ENCODE measurements at regions not wholly inside any gene's neighbourhood (a gene's known extent, or its start where the extent isn't known, plus 50 kb on each side); places are given as distances from the start of the nearest gene placed in this dataset.

DNA sequence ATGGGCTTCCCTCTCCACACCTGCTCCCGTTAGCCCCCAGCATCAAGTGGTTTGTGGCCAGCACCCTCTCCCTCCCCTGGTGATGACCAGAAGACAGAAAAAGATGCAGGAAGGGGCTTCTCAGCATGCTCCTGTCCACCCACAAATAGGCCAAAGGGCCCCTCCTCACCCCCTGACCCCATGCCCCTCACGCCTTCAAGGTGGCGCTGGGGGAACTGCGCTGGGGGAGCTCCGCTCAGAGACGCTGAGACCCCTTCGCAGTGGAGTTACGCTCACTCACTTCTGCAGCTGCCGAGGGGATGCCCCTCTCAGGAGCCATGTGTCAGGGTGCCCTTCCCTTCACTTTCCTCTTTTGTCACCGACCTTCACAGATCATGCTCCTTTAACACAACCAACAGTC, 92.0 kb downstream of the PSMB1 start:
- intact Hi-C loops (cut with micrococcal nuclease), result no loop called here
- ATAC-seq (no peak), DNase-seq (ENCODE audit: extremely low read depth in 1 of 4, low spot score in 3 of 4) (no peak), FAIRE-seq (no peak)
- peaks cover 4% of the 10 kb centered on the region; the same call in 1 of the 2 replicates for H4K20me1 ChIP-seq (replicated peaks; ENCODE audit: control insufficient read depth, insufficient read depth, low read length)
- ChIA-PET POLR2A (interaction anchor here (0.6 to 1.5 kb wide), 3 partner anchors 9 to 81 kb away, joined by 3 to 8 read pairs (median 3); no protein-coding TSS in a partner anchor), CTCF (ENCODE audit: low intra/inter-chr PET ratio) (no interaction called here)
- no peak overlapping the region for H3K27ac ChIP-seq (ENCODE audit: extremely low read depth, low read depth, low read length)
- peaks cover 6% of the 10 kb centered on the region for H3K9me3 ChIP-seq (replicated peaks; ENCODE audit: control insufficient read depth, insufficient read depth, low read depth, low read length)
- no peaks in the 10 kb centered on the region for H3K79me2 ChIP-seq (ENCODE audit: control insufficient read depth, insufficient read depth, low read length)
- no peak overlapping the region for H2AFZ ChIP-seq (ENCODE audit: low read depth, low read length)
- peaks cover 36 to 57% of the 10 kb centered on the region in 2 experiments for H3K27me3 ChIP-seq (ENCODE audit: control insufficient read depth in 2 of 2, insufficient read depth in 2 of 2, low read length in 2 of 2)
- no TSS peak for BruUV-seq (replicated peaks)
- H3K4me1 ChIP-seq (replicated peaks in 1 of 2; ENCODE audit: control insufficient read depth in 2 of 2, insufficient read depth in 2 of 2, low read length in 2 of 2), result peaks cover 0 to 4% of the 10 kb centered on the region in 2 experiments; a peak in 1 of 5 replicates
- in situ Hi-C loops (cut with MboI), result no loop called here
- no peaks in the 10 kb centered on the region for H3K36me3 ChIP-seq (ENCODE audit: control insufficient read depth, insufficient read depth, low read length)
- 0% methylated on average over 10 of the region's 10 CpGs for WGBS (ENCODE audit: insufficient coverage, low coverage, missing lambda C conversion rate)
- H3K4me2 ChIP-seq (ENCODE audit: insufficient read depth, low read length), result no peak overlapping the region
- TF ChIP-seq, protein P1, sequence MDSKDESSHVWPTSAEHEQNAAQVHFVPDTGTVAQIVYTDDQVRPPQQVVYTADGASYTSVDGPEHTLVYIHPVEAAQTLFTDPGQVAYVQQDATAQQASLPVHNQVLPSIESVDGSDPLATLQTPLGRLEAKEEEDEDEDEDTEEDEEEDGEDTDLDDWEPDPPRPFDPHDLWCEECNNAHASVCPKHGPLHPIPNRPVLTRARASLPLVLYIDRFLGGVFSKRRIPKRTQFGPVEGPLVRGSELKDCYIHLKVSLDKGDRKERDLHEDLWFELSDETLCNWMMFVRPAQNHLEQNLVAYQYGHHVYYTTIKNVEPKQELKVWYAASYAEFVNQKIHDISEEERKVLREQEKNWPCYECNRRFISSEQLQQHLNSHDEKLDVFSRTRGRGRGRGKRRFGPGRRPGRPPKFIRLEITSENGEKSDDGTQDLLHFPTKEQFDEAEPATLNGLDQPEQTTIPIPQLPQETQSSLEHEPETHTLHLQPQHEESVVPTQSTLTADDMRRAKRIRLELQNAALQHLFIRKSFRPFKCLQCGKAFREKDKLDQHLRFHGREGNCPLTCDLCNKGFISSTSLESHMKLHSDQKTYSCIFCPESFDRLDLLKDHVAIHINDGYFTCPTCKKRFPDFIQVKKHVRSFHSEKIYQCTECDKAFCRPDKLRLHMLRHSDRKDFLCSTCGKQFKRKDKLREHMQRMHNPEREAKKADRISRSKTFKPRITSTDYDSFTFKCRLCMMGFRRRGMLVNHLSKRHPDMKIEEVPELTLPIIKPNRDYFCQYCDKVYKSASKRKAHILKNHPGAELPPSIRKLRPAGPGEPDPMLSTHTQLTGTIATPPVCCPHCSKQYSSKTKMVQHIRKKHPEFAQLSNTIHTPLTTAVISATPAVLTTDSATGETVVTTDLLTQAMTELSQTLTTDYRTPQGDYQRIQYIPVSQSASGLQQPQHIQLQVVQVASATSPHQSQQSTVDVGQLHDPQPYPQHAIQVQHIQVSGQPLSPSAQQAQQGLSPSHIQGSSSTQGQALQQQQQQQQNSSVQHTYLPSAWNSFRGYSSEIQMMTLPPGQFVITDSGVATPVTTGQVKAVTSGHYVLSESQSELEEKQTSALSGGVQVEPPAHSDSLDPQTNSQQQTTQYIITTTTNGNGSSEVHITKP (IDR thresholded peaks at IDR 0.05; ENCODE audit: partially characterized antibody), result no peak
- TF ChIP-seq, protein P2, sequence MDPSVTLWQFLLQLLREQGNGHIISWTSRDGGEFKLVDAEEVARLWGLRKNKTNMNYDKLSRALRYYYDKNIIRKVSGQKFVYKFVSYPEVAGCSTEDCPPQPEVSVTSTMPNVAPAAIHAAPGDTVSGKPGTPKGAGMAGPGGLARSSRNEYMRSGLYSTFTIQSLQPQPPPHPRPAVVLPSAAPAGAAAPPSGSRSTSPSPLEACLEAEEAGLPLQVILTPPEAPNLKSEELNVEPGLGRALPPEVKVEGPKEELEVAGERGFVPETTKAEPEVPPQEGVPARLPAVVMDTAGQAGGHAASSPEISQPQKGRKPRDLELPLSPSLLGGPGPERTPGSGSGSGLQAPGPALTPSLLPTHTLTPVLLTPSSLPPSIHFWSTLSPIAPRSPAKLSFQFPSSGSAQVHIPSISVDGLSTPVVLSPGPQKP (CRISPR knock-in tag; IDR thresholded peaks at IDR 0.05), result no peak
- TF ChIP-seq CREB3 (tag; conservative IDR thresholded peaks at IDR 0.05; ENCODE audit: low read depth), result no peak
- no peak for TF ChIP-seq SIN3A (IDR thresholded peaks at IDR 0.05; ENCODE audit: borderline replicate concordance in 2 of 2, control insufficient read depth in 1 of 2, low read depth in 2 of 2, low read length in 2 of 2)
- no peak for TF ChIP-seq NCOA6 (IDR thresholded peaks at IDR 0.05)
- TF ChIP-seq EZH2 (IDR thresholded peaks at IDR 0.05; ENCODE audit: borderline replicate concordance, low read depth, low read length), result no peak
- TF ChIP-seq TBL1XR1 (IDR thresholded peaks at IDR 0.05; ENCODE audit: low read length in 2 of 2), result no peak
- no peak for TF ChIP-seq ZBTB7A (IDR thresholded peaks at IDR 0.05; ENCODE audit: borderline replicate concordance, control insufficient read depth, low read depth, low read length)
- TF ChIP-seq MCM3 (IDR thresholded peaks at IDR 0.05), result no peak
- no peak overlapping the region for H3K4me3 ChIP-seq
- no peak overlapping the region for H3K9ac ChIP-seq (ENCODE audit: insufficient read depth in 1 of 2, low read depth in 2 of 2, low read length in 2 of 2)
- H3K9me1 ChIP-seq (ENCODE audit: control insufficient read depth, insufficient read depth, low read length), result no peaks in the 10 kb centered on the region
